PC-3 (cell line): ENCODE measurements at regions not wholly inside any gene's neighbourhood (a gene's known extent, or its start where the extent isn't known, plus 50 kb on each side); places are given as distances from the start of the nearest gene placed in this dataset.

Experiments used
- CTCF ChIP-seq: fragments of 300-600 bp; sonication (generic); conservative IDR thresholded peaks from 2 replicates; pipeline ENCODE4 v1.5.1; 2017; ENCODE audit warnings: antibody characterized with exemption, low read depth, mild to moderate bottlenecking, low read length
- EZH2 ChIP-seq: fragments of 300-600 bp; sonication (generic); IDR thresholded peaks from one replicate; pipeline ENCODE4 v1.6.1; 2017; ENCODE audit warnings: antibody characterized with exemption, mild to moderate bottlenecking, low read length; ENCODE audit not compliant: unreplicated experiment

GRCh38 chr17:14442798-14443528, 142.1 kb downstream of the HS3ST3B1 start:
- TF ChIP-seq CTCF (no peak), EZH2 (no peak)
